Esophagus squamous epithelium (tissue), 4 donors: ENCODE measurements at regions not wholly inside any gene's neighbourhood (a gene's known extent, or its start where the extent isn't known, plus 50 kb on each side); places are given as distances from the start of the nearest gene placed in this dataset.

Experiments used
- CTCF ChIP-seq, 6 experiments: fragments of 450-650 bp in 4 of 6; fragments of 200-600 bp in 2 of 6; sonication (generic) in 2 of 6; IDR thresholded peaks; one replicate each; pipeline ENCODE4 v1.5.1; 2016 to 2019; ENCODE audit warnings: antibody characterized with exemption in 6 of 6, mild to moderate bottlenecking in 4 of 6, moderate library complexity in 4 of 6
- POLR2A ChIP-seq, 4 donors: fragments of 450-650 bp; IDR thresholded peaks; one replicate each; pipeline ENCODE4 v1.6.1; 2017; ENCODE audit warnings: antibody characterized with exemption in 4 of 4, mild to moderate bottlenecking in 4 of 4, moderate library complexity in 3 of 4

DNA sequence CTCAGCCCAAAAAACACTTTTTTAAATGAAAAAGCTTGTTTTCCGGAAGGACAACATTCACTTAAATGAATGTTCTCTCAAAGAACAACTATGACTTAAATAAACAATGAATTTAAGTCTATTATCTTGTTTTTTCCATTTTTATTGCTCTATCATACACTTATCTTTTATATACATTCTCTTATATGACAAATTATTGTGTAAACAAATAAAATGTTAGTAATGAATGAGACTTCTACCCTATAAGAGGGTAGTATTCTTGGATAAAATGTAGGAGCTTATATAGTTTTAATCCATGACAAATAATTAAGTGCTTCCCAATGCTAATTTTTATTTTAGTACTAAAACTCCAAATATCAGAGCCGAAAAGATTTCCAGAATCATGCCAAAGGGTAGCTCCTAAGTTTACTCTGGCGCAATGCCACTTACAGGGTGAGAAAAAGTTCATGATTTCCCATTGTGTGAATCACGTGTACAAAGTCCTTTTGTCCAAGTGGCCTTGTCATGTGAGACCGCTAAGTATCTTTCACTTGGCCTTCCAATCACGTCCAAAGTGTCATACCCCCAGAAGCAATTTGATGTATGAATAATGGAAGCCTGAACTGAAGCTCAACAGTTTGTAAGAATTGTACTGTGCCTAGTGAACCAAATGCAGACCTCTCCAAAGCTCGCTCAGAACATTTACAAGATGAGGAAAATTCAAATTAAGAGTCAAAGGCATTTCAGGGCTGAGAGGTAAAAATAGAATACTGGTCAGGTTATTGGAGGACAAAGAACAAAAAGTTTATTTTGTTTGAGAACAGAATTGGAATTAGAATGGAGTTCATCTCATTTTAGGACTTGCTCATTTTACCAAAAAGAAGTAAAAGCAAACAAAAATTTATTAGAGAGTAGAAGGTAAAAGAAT, 56.6 kb upstream of the C1orf21 start:
- TF ChIP-seq CTCF (IDR thresholded peaks at IDR 0.05): no peak
- TF ChIP-seq POLR2A (IDR thresholded peaks at IDR 0.05): no peak
